H1 (cell line): ENCODE measurements at regions not wholly inside any gene's neighbourhood (a gene's known extent, or its start where the extent isn't known, plus 50 kb on each side); places are given as distances from the start of the nearest gene placed in this dataset.

Experiments
- GTF2F1 ChIP-seq: IDR thresholded peaks from 2 replicates; pipeline ENCODE4 v1.6.1; 2012; ENCODE audit warnings: low read depth, low read length, improper control_type of control experiment, borderline replicate concordance

GRCh38 chr17:27367121-27367981, 73.4 kb downstream of the WSB1 start (continued):
- TF ChIP-seq GTF2F1, result no peak
- TF ChIP-seq, all 59 proteins: peak for 2
